ENCODE measurements at regions not wholly inside any gene's neighbourhood (a gene's known extent, or its start where the extent isn't known, plus 50 kb on each side); places are given as distances from the start of the nearest gene placed in this dataset.

- Histone ChIP-seq H3K27me3 (ENCODE audit: control insufficient read depth, insufficient read depth, low read length) (no peaks in the 10 kb centered on the region), H3K4me3 (ENCODE audit: low read depth, low read length) (no peak overlapping the region), H3K27ac (ENCODE audit: low read depth, low read length) (peak overlapping the region; percentile 57), H3K9me3 (ENCODE audit: control insufficient read depth, insufficient read depth, low read length) (no peaks in the 10 kb centered on the region; the same call in 1 of the 2 replicates)
- CTCF ChIA-PET, result interaction anchor here (0.7 kb wide), 1 partner anchor 54 kb away, joined by 3 read pairs; no protein-coding TSS in a partner anchor
- DNase-seq (ENCODE audit: low read depth, low spot score), result no peak
- TF ChIP-seq CTCF (IDR thresholded peaks at IDR 0.05; ENCODE audit: low read depth, low read length), result no peak
- POLR2A ChIA-PET, result interaction anchor here (0.6 kb wide), 1 partner anchor 280 kb away, joined by 3 read pairs; no protein-coding TSS in a partner anchor
Measured at GRCh38 chr10:91689731-91690168, 56.9 kb upstream of the PPP1R3C start.

- no peak for TF ChIP-seq CTCF (IDR thresholded peaks at IDR 0.05; ENCODE audit: low read depth, low read length)
- H3K9me3 ChIP-seq (ENCODE audit: control insufficient read depth, insufficient read depth, low read length), result no peaks in the 10 kb centered on the region
- no peaks in the 10 kb centered on the region for H3K27me3 ChIP-seq (ENCODE audit: control insufficient read depth, insufficient read depth, low read length)
- ChIA-PET POLR2A (no interaction called here), CTCF (interaction anchor here (1.3 kb wide), 1 partner anchor 49 kb away, joined by 5 read pairs; no protein-coding TSS in a partner anchor)
- H3K4me3 ChIP-seq (ENCODE audit: low read depth, low read length), result no peak overlapping the region
- no peak overlapping the region for H3K27ac ChIP-seq (ENCODE audit: low read depth, low read length)
- no peak for DNase-seq (ENCODE audit: low read depth, low spot score)
Measured at GRCh38 chr10:91684841-91685240, 52.0 kb upstream of the PPP1R3C start.

- Histone ChIP-seq H3K4me3 (ENCODE audit: low read depth, low read length) (no peak overlapping the region), H3K27me3 (ENCODE audit: control insufficient read depth, insufficient read depth, low read length) (no peaks in the 10 kb centered on the region), H3K9me3 (ENCODE audit: control insufficient read depth, insufficient read depth, low read length) (no peaks in the 10 kb centered on the region), H3K27ac (ENCODE audit: low read depth, low read length) (peak overlapping the region; percentile 71)
- ChIA-PET CTCF (interaction anchor here (0.7 to 1.3 kb wide), 2 partner anchors 49 to 228 kb away, joined by 3 to 5 read pairs; no protein-coding TSS in a partner anchor), POLR2A (no interaction called here)
- no peak for TF ChIP-seq CTCF (IDR thresholded peaks at IDR 0.05; ENCODE audit: low read depth, low read length)
- peak; percentile 65 for DNase-seq (ENCODE audit: low read depth, low spot score)
Measured at GRCh38 chr10:91683975-91684374, 51.1 kb upstream of the PPP1R3C start.

GRCh38 chr10:91682912-91683311 lies 50.0 kb upstream of the PPP1R3C start:
- H3K27ac ChIP-seq (ENCODE audit: low read depth, low read length), result no peak overlapping the region
- no peak for DNase-seq (ENCODE audit: low read depth, low spot score)
- CTCF ChIA-PET, result no interaction called here

More at GRCh38 chr10:91682912-91683311, 50.0 kb upstream of the PPP1R3C start:
- no peaks in the 10 kb centered on the region for H3K9me3 ChIP-seq (ENCODE audit: control insufficient read depth, insufficient read depth, low read length)
- no peak overlapping the region for H3K4me3 ChIP-seq (ENCODE audit: low read depth, low read length)
- no peak for TF ChIP-seq CTCF (IDR thresholded peaks at IDR 0.05; ENCODE audit: low read depth, low read length)
- POLR2A ChIA-PET, result no interaction called here
- no peaks in the 10 kb centered on the region for H3K27me3 ChIP-seq (ENCODE audit: control insufficient read depth, insufficient read depth, low read length)

Data from AG04450 (cell line).